Endothelial cell of umbilical vein (primary cell): ENCODE measurements at regions not wholly inside any gene's neighbourhood (a gene's known extent, or its start where the extent isn't known, plus 50 kb on each side); places are given as distances from the start of the nearest gene placed in this dataset.

ENCODE experiments used
- BruUV-seq: library from RNA; stranded (reverse); fragments of 400-500 nt; replicated peaks from 2 replicates; lab custom pipeline; 2021; lab: Mats Ljungman, UMichigan
- CTCF ChIA-PET: fragments of 300-600, 350-600 bp; sonication (Branson Sonifier 250); formaldehyde crosslinking; loops from one replicate; lab custom pipeline; 2021; ENCODE audit warnings: antibody characterized with exemption, inconsistent platforms; lab: Charles Lee
- POLR2A ChIA-PET: fragments of 300-600, 350-600 bp; sonication (Branson Sonifier 250); formaldehyde crosslinking; loops from one replicate; lab custom pipeline; 2021; ENCODE audit warnings: antibody characterized with exemption, inconsistent platforms; lab: Charles Lee
- DNase-seq: peaks from one replicate; pipeline ENCODE4 v3.0.0-alpha.2; 2011; ENCODE audit warnings: low read depth, low spot score
- FAIRE-seq: peaks from 2 replicates; lab custom pipeline; 2011; peaks lifted over from hg19 to GRCh38; lab: Jason Lieb, UNC
- H2AFZ ChIP-seq: 2 replicates; pipeline ENCODE4 v1.6.0; 2012; ENCODE audit warnings: low read depth, low read length, control low read depth, inconsistent platforms
- H3K27ac ChIP-seq: 2 replicates; pipeline ENCODE4 v1.5.1; 2011; ENCODE audit warnings: low read depth, mild to moderate bottlenecking, control low read depth, low read length, moderate library complexity; ENCODE audit not compliant: insufficient read depth
- H3K27me3 ChIP-seq, 2 experiments: 2 replicates each; pipeline versions ENCODE4 v1.6.0 to v1.6.1; 2011; ENCODE audit warnings: low read length in 2 of 2, mixed read lengths in 1 of 2; ENCODE audit not compliant: control insufficient read depth in 2 of 2, insufficient read depth in 2 of 2
- H3K36me3 ChIP-seq, 2 experiments: 2 replicates in 1 of 2; 3 replicates in 1 of 2; pipeline ENCODE4 v1.5.1; 2011; ENCODE audit warnings: low read length in 2 of 2, mild to moderate bottlenecking in 1 of 2, moderate library complexity in 1 of 2; ENCODE audit not compliant: control insufficient read depth in 2 of 2, insufficient read depth in 2 of 2; ENCODE audit errors: extremely low read depth in 1 of 2
- H3K4me1 ChIP-seq: 3 replicates; pipeline ENCODE4 v1.5.1; 2011; ENCODE audit warnings: mild to moderate bottlenecking, low read length; ENCODE audit not compliant: control insufficient read depth, insufficient read depth; ENCODE audit errors: extremely low read depth
- H3K4me2 ChIP-seq: 2 replicates; pipeline ENCODE4 v1.6.1; 2011; ENCODE audit warnings: low read length, control low read depth, mixed read lengths; ENCODE audit not compliant: insufficient read depth
- H3K4me3 ChIP-seq, 3 experiments: fragments of 200-600 bp in 1 of 3; sonication (generic), shearing (Covaris generic) in 1 of 3; replicated peaks in 1 of 3; 2 replicates each; pipeline ENCODE4 v1.5.1; 2011 to 2016; ENCODE audit warnings: control low read depth in 3 of 3, low read length in 3 of 3, mild to moderate bottlenecking in 2 of 3, inconsistent platforms in 1 of 3, low read depth in 1 of 3, moderate library complexity in 1 of 3; ENCODE audit not compliant: insufficient read depth in 1 of 3
- H3K79me2 ChIP-seq: 2 replicates; pipeline ENCODE4 v1.6.0; 2012; ENCODE audit warnings: low read length, inconsistent platforms; ENCODE audit not compliant: control insufficient read depth, insufficient read depth
- H3K9ac ChIP-seq: replicated peaks from 2 replicates; pipeline ENCODE3; 2011; ENCODE audit warnings: low read length, control low read depth; ENCODE audit not compliant: insufficient read depth; ENCODE audit errors: extremely low read depth
- H3K9me1 ChIP-seq: replicated peaks from 3 replicates; pipeline ENCODE4 v1.6.0; 2011; ENCODE audit warnings: mild to moderate bottlenecking, low read length; ENCODE audit not compliant: control insufficient read depth, insufficient read depth; ENCODE audit errors: extremely low read depth
- H3K9me3 ChIP-seq: replicated peaks from 2 replicates; pipeline ENCODE4 v1.5.1; 2012; ENCODE audit warnings: low read length, inconsistent platforms; ENCODE audit not compliant: control insufficient read depth, insufficient read depth
- H4K20me1 ChIP-seq: replicated peaks from 2 replicates; pipeline ENCODE3; 2011; ENCODE audit warnings: mild to moderate bottlenecking, low read length; ENCODE audit not compliant: control insufficient read depth, insufficient read depth; ENCODE audit errors: extremely low read depth
- CTCF ChIP-seq, 2 donors: IDR thresholded peaks; 1 replicate in 1 of 2; 2 replicates in 1 of 2; pipeline ENCODE4 v1.5.1; 2011; ENCODE audit warnings: low read length in 2 of 2, mild to moderate bottlenecking in 2 of 2, moderate library complexity in 2 of 2, control low read depth in 1 of 2, inconsistent platforms in 1 of 2, low read depth in 1 of 2; ENCODE audit not compliant: insufficient read depth in 1 of 2; ENCODE audit errors: extremely low read depth in 1 of 2
- EZH2 ChIP-seq: IDR thresholded peaks from 2 replicates; pipeline ENCODE4 v1.6.1; 2012; ENCODE audit warnings: borderline replicate concordance, low read depth, mild to moderate bottlenecking, moderate library complexity, low read length, inconsistent platforms; ENCODE audit not compliant: severe bottlenecking
- FOS ChIP-seq: IDR thresholded peaks from 2 replicates; pipeline ENCODE4 v1.6.1; 2011; ENCODE audit warnings: mild to moderate bottlenecking, low read length, moderate library complexity, borderline replicate concordance; ENCODE audit not compliant: insufficient read depth
- GATA2 ChIP-seq: IDR thresholded peaks from 2 replicates; pipeline ENCODE4 v1.7.0; 2011; ENCODE audit warnings: low read depth, mild to moderate bottlenecking, moderate library complexity, mixed read lengths, low read length; ENCODE audit not compliant: insufficient read length, insufficient read depth
- JUN ChIP-seq: IDR thresholded peaks from 2 replicates; pipeline ENCODE4 v1.6.1; 2011; ENCODE audit warnings: borderline replicate concordance, low read depth; ENCODE audit not compliant: insufficient read length, insufficient read depth
- MAX ChIP-seq: IDR thresholded peaks from 2 replicates; pipeline ENCODE4 v1.6.1; 2011; ENCODE audit not compliant: insufficient read depth, insufficient read length
- MYC ChIP-seq: IDR thresholded peaks from one replicate; pipeline ENCODE4 v1.6.1; 2011; ENCODE audit warnings: mild to moderate bottlenecking, low read depth, low read length
- POLR2A ChIP-seq: IDR thresholded peaks from 2 replicates; pipeline ENCODE4 v1.6.1; 2012; ENCODE audit warnings: low read depth, mild to moderate bottlenecking, control low read depth, low read length
- POLR2AphosphoS5 ChIP-seq: IDR thresholded peaks from 2 replicates; pipeline ENCODE4 v1.6.1; 2012; ENCODE audit warnings: low read depth, mild to moderate bottlenecking, control low read depth, low read length, moderate library complexity; ENCODE audit not compliant: insufficient read depth
- dilution Hi-C: fragments of 300-500 bp; cut with MboI; formaldehyde crosslinking; loops from one replicate; pipeline ENCODE4 v1.15.0; 2019; ENCODE audit warnings: low sequenced_read_pairs; ENCODE audit not compliant: extremely low pct_ligation_motif_present
- intact Hi-C: fragments of 100-400 bp; cut with micrococcal nuclease; formaldehyde crosslinking; loops from one replicate; pipeline ENCODE4 v1.10.0; 2022

GRCh38 chr6:119830494-119831295 lies 481.1 kb upstream of the MAN1A1 start:
- no peaks in the 10 kb centered on the region for H3K27me3 ChIP-seq
- POLR2A ChIA-PET, result no interaction called here
- no peaks in the 10 kb centered on the region for H3K79me2 ChIP-seq
- no peak overlapping the region for H3K27ac ChIP-seq
- no peaks in the 10 kb centered on the region for H3K9me3 ChIP-seq
- no peak overlapping the region for H3K4me2 ChIP-seq
- H3K4me1 ChIP-seq, result no peaks in the 10 kb centered on the region
- intact Hi-C loops (no loop called here), dilution Hi-C loops (no loop called here)
- TF ChIP-seq JUN (no peak), CTCF (IDR thresholded peaks at IDR 0.05; ENCODE audit: extremely low read depth in 1 of 2, insufficient read depth in 1 of 2, low read depth in 1 of 2, low read length in 2 of 2) (no peak), MYC (no peak), GATA2 (no peak), EZH2 (no peak), POLR2A (no peak), POLR2AphosphoS5 (no peak), MAX (no peak), FOS (no peak)
- no peaks in the 10 kb centered on the region for H4K20me1 ChIP-seq
- CTCF ChIA-PET, result no interaction called here
- FAIRE-seq (no peak), DNase-seq (no peak)
- H3K9ac ChIP-seq, result no peak overlapping the region
- no peak overlapping the region for H3K4me3 ChIP-seq
- no peaks in the 10 kb centered on the region for H3K36me3 ChIP-seq
- no peaks in the 10 kb centered on the region for H3K9me1 ChIP-seq
- no TSS peak for BruUV-seq
- no peak overlapping the region for H2AFZ ChIP-seq
